Gastrocnemius medialis (tissue), 4 donors: ENCODE measurements at regions not wholly inside any gene's neighbourhood (a gene's known extent, or its start where the extent isn't known, plus 50 kb on each side); places are given as distances from the start of the nearest gene placed in this dataset.

Source experiments
- CTCF ChIP-seq, 5 experiments: fragments of 450-650 bp in 3 of 5; fragments of 200-600 bp in 2 of 5; sonication (generic) in 2 of 5; IDR thresholded peaks in 4 of 5; conservative IDR thresholded peaks in 1 of 5; 1 replicate in 4 of 5; 2 replicates in 1 of 5; pipeline ENCODE4 v1.5.1; 2016 to 2019; ENCODE audit warnings: antibody characterized with exemption in 5 of 5, mild to moderate bottlenecking in 3 of 5, moderate library complexity in 3 of 5
- POLR2A ChIP-seq, 2 donors: fragments of 450-650 bp; IDR thresholded peaks; one replicate each; pipeline ENCODE4 v1.6.1; 2017; ENCODE audit warnings: antibody characterized with exemption in 2 of 2, mild to moderate bottlenecking in 2 of 2, moderate library complexity in 2 of 2

GRCh38 chr16:66298571-66299120 lies 67.8 kb upstream of the CDH5 start:
- TF ChIP-seq POLR2A (IDR thresholded peaks at IDR 0.05): no peak
- TF ChIP-seq CTCF (IDR thresholded peaks at IDR 0.05 in 4 of 5, conservative IDR thresholded peaks at IDR 0.05 in 1 of 5): no peak
